Ishikawa (cell line): ENCODE measurements at regions not wholly inside any gene's neighbourhood (a gene's known extent, or its start where the extent isn't known, plus 50 kb on each side); places are given as distances from the start of the nearest gene placed in this dataset.

Source experiments
- EP300 ChIP-seq: IDR thresholded peaks from 2 replicates; pipeline ENCODE4 v1.6.1; 2012; ENCODE audit warnings: borderline replicate concordance
- MAX ChIP-seq: IDR thresholded peaks from 2 replicates; pipeline ENCODE4 v1.6.1; 2012
- NFIC ChIP-seq: IDR thresholded peaks from 2 replicates; pipeline ENCODE4 v1.6.1; 2012
- TAF1 ChIP-seq: IDR thresholded peaks from 2 replicates; pipeline ENCODE4 v1.6.1; 2012; ENCODE audit warnings: low read depth, mild to moderate bottlenecking
- TCF12 ChIP-seq: IDR thresholded peaks from 2 replicates; pipeline ENCODE4 v1.6.1; 2012; ENCODE audit warnings: low read depth
- TEAD4 ChIP-seq: IDR thresholded peaks from 2 replicates; pipeline ENCODE4 v1.6.1; 2012

DNA sequence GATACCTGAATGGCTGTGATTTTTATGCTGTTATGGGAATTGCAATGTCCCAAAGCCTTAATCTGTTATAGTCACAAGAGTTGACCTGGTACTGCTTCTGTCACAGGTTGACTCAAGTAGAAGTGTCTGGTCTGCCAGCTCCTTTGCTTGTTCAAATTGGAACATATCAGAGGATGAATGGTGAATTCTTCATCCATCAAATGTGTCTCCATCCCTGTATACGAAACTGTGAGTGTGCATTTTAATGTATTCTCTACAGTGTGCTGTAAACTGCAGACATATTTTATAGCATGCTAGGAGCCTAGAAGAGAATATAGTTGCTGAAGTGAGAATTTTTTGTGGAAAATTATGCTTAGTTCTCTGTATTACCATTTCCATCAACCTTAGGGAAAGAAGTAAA lies 608.4 kb downstream of the AMY1C start:
- no peak for TF ChIP-seq EP300
- no peak for TF ChIP-seq TAF1
- TF ChIP-seq TCF12 = no peak
- no peak for TF ChIP-seq TEAD4
- no peak for TF ChIP-seq NFIC
- TF ChIP-seq MAX = no peak
